ENCODE measurements at regions not wholly inside any gene's neighbourhood (a gene's known extent, or its start where the extent isn't known, plus 50 kb on each side); places are given as distances from the start of the nearest gene placed in this dataset.

GRCh38 chr11:109350091-109350490, 71.9 kb upstream of the C11orf87 start:
- no peak for DNase-seq (ENCODE audit: low read depth)

GRCh38 chr11:109362059-109362458, 59.9 kb upstream of the C11orf87 start:
- DNase-seq (ENCODE audit: low read depth), result peak; percentile 52

- DNase-seq (ENCODE audit: low read depth), result no peak
Measured at GRCh38 chr11:109363682-109364081, 58.3 kb upstream of the C11orf87 start.

- no peak for DNase-seq (ENCODE audit: low read depth)
Measured at GRCh38 chr11:109364851-109365250, 57.1 kb upstream of the C11orf87 start.

- peak; percentile 70 for DNase-seq (ENCODE audit: low read depth)
Measured at GRCh38 chr11:109371444-109372176, 50.4 kb upstream of the C11orf87 start.

Data from M059J (cell line).